ENCODE measurements at regions not wholly inside any gene's neighbourhood (a gene's known extent, or its start where the extent isn't known, plus 50 kb on each side); places are given as distances from the start of the nearest gene placed in this dataset.

- DNase-seq, result no peak
These were observed 95.6 kb upstream of the CDH6 start for GRCh38 chr5:31097851-31098250.

GRCh38 chr5:31096238-31096865 lies 97.1 kb upstream of the CDH6 start:
- peak; percentile 78 for DNase-seq

DNA sequence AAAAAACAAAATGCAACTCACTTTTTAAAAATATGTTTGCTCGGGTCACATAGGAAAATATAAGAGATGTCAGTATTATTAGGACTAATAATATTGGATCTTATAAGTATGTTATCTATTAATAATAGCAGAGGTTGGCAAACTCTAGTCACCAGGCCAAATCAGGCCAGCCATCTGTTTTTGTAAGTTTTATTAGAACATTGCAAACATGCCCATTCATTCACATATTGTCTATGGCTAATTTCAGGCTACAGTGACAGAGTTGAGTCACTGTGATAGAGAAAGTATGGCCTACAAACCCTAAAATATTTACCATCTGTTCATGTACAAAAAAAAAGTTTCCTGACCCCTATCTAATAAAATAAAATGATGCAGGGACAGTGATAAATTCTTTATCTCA lies 97.7 kb upstream of the CDH6 start:
- DNase-seq, result peak; percentile 2

DNA sequence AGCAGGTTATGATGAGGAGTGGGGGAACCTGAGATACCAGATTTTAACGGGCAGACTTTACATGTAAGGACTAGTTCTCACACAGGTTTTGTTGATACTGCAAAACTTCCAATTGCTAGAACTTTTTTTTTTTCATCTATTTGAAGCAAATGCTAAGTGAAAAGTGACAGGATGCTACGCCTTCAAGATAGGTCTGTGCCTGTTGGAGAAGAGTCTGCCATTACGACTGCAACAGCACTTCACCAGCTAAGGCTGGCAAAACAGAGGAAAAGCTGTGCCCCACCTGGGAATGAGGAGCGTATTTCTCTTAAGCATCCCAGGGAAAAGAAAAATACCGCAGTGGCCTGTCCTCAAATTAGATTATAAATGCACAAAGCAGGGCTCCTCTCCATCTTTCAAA lies 102.0 kb upstream of the CDH6 start:
- no peak for DNase-seq

- DNase-seq, result no peak
These were observed 103.0 kb upstream of the CDH6 start for GRCh38 chr5:31090467-31090866.

- no peak for DNase-seq
These were observed 106.6 kb upstream of the CDH6 start for GRCh38 chr5:31086839-31087415.

GRCh38 chr5:31084871-31085270 lies 108.6 kb upstream of the CDH6 start:
- DNase-seq, result no peak

DNA sequence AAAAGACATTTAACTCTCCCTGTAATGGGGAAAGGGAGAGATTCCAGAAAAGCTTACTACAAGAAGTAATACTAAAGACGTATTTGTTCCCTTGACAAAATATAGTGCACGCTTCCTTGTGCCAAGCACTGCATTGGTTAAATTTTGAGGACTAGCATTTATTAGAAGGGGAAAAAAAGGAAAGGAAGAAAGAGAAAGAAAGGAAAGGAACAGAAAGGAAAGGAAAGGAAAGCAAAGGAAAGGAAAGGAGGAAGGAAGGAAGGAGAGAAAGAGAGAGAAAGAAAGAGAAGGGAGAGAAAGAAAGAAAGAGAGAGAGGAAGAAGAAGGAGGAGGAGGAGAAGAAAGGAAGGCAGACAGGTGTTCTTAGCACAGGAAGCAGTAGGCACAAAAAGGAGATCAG lies 110.1 kb upstream of the CDH6 start:
- DNase-seq, result no peak

DNA sequence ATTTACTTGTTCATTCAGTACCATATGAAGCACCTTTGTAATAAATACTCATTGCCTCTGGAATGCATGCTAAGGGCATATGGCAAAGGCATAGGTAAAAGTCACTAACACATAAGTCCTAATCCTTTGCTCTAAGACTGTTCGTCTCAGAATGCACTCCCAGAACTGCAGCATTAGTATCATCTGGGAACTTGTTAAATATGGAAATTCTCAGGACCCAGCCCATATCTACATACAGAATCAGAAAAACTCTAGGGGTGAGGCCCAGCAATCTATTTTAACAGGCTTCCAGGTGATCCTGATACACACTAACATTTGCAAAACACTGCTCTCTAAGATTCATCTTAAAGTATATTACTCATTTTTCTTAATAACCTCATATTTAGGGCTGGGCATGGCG lies 113.8 kb upstream of the CDH6 start:
- DNase-seq, result no peak

- no peak for DNase-seq
These were observed 114.5 kb upstream of the CDH6 start for GRCh38 chr5:31078956-31079355.

- DNase-seq, result no peak
These were observed 117.5 kb upstream of the CDH6 start for GRCh38 chr5:31075981-31076380.

DNA sequence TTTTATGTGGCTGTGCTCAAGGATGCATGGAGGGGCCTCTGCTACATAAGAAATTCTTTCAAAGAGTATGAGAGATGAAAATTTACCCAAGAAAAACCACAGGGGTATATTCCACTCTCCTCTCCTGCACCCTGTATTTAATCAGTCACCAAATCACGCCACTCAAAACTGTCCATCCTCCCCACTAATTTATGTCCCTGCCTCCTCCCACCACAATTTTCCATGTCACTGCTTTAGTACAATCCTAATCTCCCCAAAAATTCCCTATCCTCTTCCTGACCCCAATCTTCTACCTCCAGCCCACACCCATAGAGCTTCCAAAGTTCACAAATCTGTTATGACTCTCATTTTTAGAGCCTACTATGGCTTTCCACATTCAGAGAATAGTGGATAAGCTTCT lies 125.2 kb upstream of the CDH6 start:
- no peak for DNase-seq

GRCh38 chr5:31066655-31067328 lies 126.7 kb upstream of the CDH6 start:
- peak; percentile 82 for DNase-seq

GRCh38 chr5:31064215-31064614 lies 129.3 kb upstream of the CDH6 start:
- no peak for DNase-seq

- no peak for DNase-seq
These were observed 130.4 kb upstream of the CDH6 start for GRCh38 chr5:31062902-31063580.

DNA sequence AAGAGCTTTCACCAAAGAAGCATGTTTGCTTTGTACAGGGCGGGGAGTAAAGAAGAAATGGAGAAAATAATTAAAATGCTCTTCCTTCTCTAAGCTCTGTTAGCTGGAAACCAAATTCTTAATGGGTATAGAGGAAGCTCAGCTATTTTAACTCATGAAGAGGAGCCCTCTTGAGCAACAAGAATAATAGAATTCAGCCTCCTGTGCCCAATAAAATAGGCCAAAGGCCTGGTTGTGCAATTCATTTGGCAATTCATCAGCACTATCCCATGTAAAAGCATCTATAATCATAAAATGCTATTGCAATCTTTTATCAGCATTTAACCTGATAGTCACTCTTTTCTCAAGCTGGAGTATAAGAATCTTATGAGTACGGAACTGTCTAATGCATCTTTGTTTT lies 133.6 kb upstream of the CDH6 start:
- no peak for DNase-seq

DNA sequence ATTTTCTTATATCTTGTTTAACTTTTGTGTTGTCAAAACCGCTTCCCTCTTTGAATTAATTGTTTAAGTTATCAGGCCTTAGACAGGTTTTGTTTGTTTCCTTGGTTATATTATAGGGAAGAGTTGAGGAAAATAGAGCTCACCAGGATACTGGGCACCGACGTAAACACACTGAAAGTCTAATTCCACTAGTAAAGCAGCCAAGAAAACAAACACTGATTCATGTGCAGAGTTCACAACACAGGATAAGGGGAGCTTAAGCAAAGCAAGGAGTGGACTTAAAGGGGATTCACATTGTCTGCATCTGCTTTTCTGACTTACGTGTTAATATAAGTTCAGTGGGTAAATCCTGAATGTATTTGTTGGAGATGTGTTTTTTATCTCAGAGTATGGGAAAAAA lies 139.0 kb upstream of the CDH6 start:
- no peak for DNase-seq

GRCh38 chr5:31052937-31053658 lies 140.4 kb upstream of the CDH6 start:
- DNase-seq, result no peak

DNA sequence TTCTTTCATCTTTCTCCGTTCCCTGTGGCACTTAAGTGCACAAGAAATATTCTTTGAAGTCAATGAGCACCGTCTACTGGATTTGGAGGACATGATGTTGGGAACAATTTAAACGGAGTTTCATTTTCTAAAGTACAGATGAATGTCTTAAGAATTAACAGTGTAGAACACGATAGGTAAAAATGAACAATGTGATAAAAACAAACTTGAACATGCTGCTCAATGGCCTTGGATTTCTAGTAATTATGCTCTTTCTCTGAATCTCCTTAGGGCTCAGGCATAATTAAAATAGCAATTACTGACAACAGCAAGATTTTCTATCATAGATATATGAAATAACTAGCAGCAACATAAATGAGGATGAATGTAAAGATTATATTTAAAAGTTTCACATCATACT lies 142.2 kb upstream of the CDH6 start:
- DNase-seq, result no peak

- peak; percentile 54 for DNase-seq
These were observed 143.4 kb upstream of the CDH6 start for GRCh38 chr5:31049936-31050704.

DNA sequence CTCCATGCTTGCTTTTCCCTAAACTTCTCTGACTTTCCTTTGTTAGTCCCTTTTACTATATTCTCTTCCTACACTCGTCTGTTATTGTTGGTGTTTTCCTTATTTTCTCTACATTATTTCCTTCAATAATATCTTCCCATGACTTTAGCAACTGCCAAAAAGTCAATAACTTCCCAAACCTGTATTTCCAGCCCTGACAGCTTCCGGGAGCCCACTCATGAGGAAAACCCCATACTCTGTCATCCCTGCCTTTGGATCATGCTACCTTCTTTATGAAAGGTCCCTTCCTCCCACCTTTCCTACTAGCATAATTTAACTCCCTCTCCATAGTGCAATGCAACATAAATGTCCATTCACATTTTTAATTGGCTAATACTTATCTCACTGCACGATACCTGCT lies 144.0 kb upstream of the CDH6 start:
- no peak for DNase-seq
